HG02938 (cell line): ENCODE measurements at regions not wholly inside any gene's neighbourhood (a gene's known extent, or its start where the extent isn't known, plus 50 kb on each side); places are given as distances from the start of the nearest gene placed in this dataset.

Source experiments
- ATAC-seq: cut with Tn5 transposase; IDR thresholded peaks from one replicate; pipeline ENCODE4 v1.9.1; 2021; ENCODE audit warnings: mild to moderate bottlenecking, moderate library complexity; ENCODE audit not compliant: unreplicated experiment

GRCh38 chr2:234343372-234343771, 153.5 kb downstream of the ARL4C start:
- ATAC-seq: no peak

DNA sequence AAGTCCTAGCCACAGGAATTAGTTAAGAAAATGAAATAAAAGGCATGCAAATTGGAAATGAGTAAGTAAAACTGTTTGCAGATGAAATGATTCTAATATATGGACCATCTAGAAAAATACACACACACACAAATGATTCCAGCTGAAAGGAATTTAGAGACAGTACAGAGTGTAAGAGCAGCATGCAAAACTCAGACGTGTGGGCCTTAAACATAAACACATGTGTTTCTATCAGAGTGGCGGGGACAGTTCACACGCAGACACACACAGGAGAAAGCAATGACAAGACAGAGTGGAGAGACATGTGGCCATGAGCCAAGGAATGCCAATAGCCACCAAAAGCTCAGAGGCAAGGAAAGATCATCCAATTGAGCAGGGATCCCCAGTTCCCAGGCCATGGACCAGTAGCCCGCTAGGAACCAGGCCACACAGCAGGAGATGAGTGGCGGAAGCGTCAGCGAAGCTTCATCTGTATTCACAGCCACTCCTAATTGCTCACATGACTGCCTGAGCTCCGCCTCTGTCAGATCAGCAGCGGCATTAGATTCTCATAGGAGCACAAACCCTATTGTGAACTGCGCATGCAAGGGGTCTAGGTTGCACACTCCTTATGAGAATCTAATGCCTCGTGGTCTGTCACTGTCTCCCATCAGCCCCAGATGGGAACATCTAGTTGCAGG, 155.4 kb downstream of the ARL4C start:
- ATAC-seq: no peak

DNA sequence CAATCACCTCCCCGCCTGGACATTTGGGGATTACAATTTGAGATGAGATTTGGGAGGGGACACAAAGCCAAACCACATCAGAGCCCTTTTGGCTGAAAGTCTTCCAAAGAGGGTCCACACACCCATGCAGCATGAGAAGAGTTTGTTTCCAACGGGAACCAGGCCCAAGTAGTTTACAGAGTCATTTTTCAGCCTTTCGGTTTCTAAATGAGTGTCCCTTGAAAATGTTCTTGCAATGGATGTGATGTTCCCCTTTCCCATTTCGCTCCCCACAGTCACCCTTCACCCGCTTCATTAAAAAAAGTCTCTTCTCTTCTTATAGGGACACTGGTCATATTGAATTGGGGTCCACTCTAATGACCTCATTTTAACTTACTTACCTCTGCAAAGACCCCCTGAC, 157.4 kb downstream of the ARL4C start:
- ATAC-seq: no peak

DNA sequence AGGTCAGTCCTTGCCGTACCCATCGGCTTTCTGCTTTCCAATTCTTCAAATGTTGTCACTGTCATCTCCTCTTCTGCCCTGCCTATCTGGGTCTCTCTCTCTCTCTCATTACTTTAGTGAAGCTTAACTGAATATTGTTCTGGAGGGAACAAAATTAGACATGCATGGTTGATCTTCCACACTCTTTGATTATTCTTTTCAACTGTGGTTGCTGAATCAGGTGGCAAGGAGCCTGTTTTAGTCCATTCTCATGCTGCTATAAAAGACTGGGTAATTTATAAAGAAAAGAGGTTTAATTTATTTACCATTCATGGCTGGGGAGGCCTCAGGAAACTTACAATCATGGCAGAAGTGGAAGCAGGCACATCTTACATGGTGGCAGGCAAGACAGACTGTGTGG, 157.9 kb downstream of the ARL4C start:
- ATAC-seq: no peak

GRCh38 chr2:234335661-234336228, 161.1 kb downstream of the ARL4C start:
- ATAC-seq: no peak

- ATAC-seq: no peak
These were observed 162.1 kb downstream of the ARL4C start for GRCh38 chr2:234334756-234335155.

DNA sequence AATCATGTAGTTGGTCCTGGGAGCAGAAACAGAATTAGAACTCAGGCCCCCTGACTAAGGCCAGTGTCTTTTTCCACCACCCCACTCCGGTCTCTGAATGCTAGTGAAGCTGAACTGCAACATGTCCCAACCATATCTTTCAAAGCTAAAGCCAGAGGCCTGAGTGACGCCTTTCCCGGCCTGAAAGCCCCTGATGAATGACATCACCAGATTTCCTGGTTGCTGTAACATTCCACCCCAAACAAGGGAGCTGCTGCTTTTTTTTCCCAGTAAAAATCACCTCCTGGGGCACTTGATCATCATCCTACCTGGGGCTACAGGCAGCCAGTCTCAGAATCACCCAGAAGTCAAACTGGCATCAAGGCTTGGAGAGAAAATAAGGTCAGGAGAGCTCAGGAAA, 162.7 kb downstream of the ARL4C start:
- ATAC-seq: no peak

DNA sequence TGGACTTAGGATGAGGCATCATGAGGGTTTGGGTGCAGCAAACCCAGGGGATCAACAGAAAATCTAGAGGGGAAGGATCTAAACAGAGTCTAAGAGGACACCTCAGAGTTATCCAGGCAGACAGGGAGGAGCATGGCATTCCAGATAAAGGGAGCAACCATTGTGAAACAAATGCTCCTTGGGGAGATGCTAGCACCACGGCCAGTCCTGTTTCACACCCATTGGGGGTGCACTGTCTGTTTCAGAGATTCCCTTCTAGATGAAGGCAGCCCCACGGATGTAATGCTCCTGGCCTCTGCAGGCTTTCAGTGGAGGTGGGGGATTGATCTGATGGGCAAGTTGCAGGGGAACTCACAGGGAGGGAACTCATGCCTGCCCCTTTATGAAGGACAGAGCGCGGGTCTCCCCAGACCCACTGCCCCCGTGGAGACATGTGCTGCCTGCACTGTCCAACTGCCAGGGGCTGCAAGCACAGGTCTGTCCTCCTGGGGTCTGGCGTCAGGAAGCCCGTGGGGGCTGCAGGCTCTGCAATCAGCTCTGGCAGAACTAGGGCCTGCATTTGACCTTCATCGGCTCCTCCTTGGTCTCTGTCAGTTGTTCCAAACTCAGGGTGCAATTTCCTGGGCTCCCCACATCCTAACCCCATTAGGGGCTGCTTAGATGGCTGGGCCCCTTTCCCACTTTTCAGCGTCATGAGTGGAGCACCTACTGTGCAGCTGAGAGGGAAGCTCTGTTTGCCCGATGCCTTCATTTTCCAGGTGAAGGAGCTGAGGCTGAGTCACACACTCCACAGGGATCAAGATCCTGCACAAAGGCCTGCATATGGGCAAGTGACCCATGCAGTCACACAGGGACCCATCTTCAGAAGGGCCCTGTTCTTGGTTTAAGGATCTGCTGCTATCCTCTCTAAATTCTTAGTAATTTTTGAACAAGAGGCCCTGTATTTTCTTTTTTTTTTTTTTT, 163.4 kb downstream of the ARL4C start:
- ATAC-seq: no peak

DNA sequence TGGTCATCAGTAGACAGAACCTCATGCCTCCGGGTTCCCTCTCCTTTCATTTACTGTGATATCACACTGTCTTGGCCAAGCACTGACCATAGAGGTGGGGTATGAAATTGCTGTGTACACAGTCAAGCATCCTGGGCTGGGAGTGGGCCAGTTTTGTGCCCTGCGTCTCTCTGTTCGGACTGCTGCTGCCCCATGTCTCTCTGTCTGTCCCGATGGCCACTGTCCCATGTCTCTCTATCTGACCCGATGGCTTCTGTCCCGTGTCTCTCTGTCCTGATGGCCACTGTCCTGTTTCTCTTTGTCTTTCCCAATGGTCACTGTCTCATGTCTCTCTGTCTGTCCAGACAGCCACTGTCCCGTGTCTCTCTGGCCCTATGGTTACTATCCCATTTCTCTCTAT, 164.9 kb downstream of the ARL4C start:
- ATAC-seq: no peak

- no peak for ATAC-seq
These were observed 165.3 kb downstream of the ARL4C start for GRCh38 chr2:234331566-234331965.

DNA sequence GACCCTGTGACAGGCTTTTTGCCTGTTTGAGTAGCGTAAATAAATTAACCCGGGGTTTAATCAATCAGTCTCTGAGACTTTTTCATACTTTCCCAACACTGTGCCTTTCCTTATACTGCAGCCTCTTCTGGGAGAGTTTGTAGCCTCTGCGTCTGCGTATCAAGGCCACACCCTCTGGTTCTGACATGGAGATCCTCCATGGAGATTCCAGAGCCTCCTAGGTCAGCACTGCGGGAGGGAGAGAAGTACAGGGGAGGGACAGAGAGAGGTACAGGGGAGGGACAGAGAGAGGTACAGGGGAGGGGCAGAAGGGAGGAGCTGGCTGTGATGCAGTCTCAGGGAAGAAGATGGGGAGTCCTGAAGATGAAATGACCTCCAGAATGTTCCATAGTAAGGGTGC, 166.0 kb downstream of the ARL4C start:
- ATAC-seq: no peak

- no peak for ATAC-seq
These were observed 167.5 kb downstream of the ARL4C start for GRCh38 chr2:234329202-234329960.

- ATAC-seq: no peak
These were observed 168.4 kb downstream of the ARL4C start for GRCh38 chr2:234328444-234328990.

GRCh38 chr2:234326694-234327093, 170.2 kb downstream of the ARL4C start:
- no peak for ATAC-seq

- ATAC-seq: no peak
These were observed 172.8 kb downstream of the ARL4C start for GRCh38 chr2:234324116-234324515.

- ATAC-seq: no peak
These were observed 174.0 kb downstream of the ARL4C start for GRCh38 chr2:234322766-234323465.

DNA sequence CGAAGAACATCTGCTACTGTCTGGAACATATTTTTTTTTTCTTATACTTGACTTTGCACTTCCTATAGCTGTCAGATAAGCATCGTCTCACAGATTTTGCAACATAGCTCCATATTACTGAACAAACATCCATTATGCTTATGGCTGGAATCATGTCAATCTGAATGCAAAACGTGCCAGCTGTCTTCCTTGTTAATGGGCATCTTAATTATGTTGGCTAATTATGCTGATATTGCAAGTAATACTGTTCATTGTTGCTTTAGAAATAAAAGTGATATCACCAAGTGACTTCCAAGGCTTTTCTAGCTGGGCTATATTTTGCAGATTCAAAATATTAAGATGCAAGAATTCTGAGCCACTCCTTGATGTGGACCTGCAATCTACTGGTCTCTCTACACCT, 176.8 kb downstream of the ARL4C start:
- ATAC-seq: no peak

- ATAC-seq: no peak
These were observed 178.5 kb downstream of the ARL4C start for GRCh38 chr2:234318361-234318760.

DNA sequence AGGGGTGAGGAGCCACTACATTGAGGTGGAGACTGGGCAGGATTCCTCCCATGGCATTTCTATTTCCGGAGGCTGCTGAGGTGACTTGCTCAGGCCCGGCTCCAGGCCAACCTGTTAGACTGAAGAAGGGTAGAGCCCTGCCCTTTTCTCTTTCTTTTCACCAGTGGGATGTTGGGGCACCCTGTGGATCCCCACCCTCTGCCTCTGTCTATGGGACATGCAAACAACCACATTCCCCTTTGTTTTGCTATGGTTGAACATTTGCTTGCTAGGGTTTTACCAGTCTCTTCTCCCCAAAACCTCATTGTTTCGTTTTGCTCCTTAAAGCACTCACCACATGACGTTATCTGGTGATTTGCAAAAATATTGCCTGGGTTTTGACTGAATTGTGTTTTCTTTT, 183.3 kb downstream of the ARL4C start:
- no peak for ATAC-seq

DNA sequence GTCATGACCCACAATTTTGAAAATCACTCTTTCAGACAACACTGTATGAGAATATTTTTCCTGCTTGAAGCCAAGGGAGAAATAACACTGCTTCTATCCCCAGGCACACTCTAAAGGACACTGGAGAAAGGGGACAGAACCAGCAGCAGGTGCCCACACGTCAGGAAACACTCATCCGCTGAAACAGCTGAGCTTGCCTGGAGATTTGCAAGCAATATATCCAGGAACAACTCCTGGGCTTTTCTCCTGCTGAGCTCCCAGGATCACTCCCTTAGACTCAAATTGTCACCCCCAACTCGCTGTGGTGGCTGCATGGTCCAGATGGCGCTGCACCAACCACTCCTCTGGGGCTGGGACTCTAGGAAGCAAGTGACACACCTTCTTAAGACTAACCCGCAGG, 186.7 kb downstream of the ARL4C start:
- no peak for ATAC-seq
